Kidney (tissue), 13 donors: ENCODE measurements at regions not wholly inside any gene's neighbourhood (a gene's known extent, or its start where the extent isn't known, plus 50 kb on each side); places are given as distances from the start of the nearest gene placed in this dataset.

Experiments used
- DNase-seq, 5 donors: peaks; one replicate each; pipeline ENCODE4 v3.0.0-alpha.2; 2013 to 2020
- FAIRE-seq: peaks from 2 replicates; lab custom pipeline; 2012; peaks lifted over from hg19 to GRCh38; lab: Jason Lieb, UNC
- H3K27ac ChIP-seq, 2 donors: one replicate each; pipeline ENCODE4 v1.7.0; 2013; ENCODE audit warnings: low read depth in 2 of 2, low read length in 2 of 2, inconsistent platforms in 1 of 2
- H3K27me3 ChIP-seq: one replicate; pipeline ENCODE4 v1.7.1; 2013; ENCODE audit warnings: low read length, inconsistent platforms; ENCODE audit not compliant: control insufficient read depth, insufficient read depth
- H3K36me3 ChIP-seq, 3 donors: one replicate each; pipeline versions ENCODE4 v1.7.0 to v1.7.1; 2013; ENCODE audit warnings: low read length in 3 of 3, control low read depth in 1 of 3, inconsistent platforms in 1 of 3; ENCODE audit not compliant: insufficient read depth in 3 of 3, control insufficient read depth in 2 of 3
- H3K4me1 ChIP-seq, 3 donors: one replicate each; pipeline versions ENCODE4 v1.7.0 to v1.7.1; 2013; ENCODE audit warnings: low read length in 3 of 3, inconsistent platforms in 1 of 3, low read depth in 1 of 3; ENCODE audit not compliant: control insufficient read depth in 2 of 3, insufficient read depth in 2 of 3
- H3K4me3 ChIP-seq, 3 donors: one replicate each; pipeline versions ENCODE4 v1.7.0 to v1.8.1; 2013; ENCODE audit warnings: low read length in 3 of 3, control low read depth in 1 of 3, inconsistent platforms in 1 of 3
- H3K9ac ChIP-seq, 3 donors: one replicate each; pipeline versions ENCODE4 v1.7.0 to v1.7.1; 2013; ENCODE audit warnings: low read length in 3 of 3, control low read depth in 1 of 3, inconsistent platforms in 1 of 3
- H3K9me3 ChIP-seq, 3 donors: one replicate each; pipeline versions ENCODE4 v1.7.0 to v1.7.1; 2013; ENCODE audit warnings: low read length in 3 of 3, control low read depth in 1 of 3, inconsistent platforms in 1 of 3; ENCODE audit not compliant: control insufficient read depth in 2 of 3, insufficient read depth in 1 of 3
- intact Hi-C: fragments of 100-400 bp; cut with DNase I; formaldehyde crosslinking; loops from one replicate; pipeline ENCODE4 v1.11.1; 2022
- TF ChIP-seq, protein P1 (sequence below): IDR thresholded peaks from 3 replicates; pipeline ENCODE4 v1.5.1; 2012; ENCODE audit warnings: mild to moderate bottlenecking, moderate library complexity, borderline replicate concordance; ENCODE audit not compliant: insufficient read depth; ENCODE audit errors: extremely low read depth
- donor health status: control.
- donor health status: control.
- donor health status: control.
- donor health status: control.
- donor health status: control.
- donor health status: DM: yes; HTN: yes; CAD: no.
- donor health status: Normal renal cell carcinoma (clear cell type).

DNA sequence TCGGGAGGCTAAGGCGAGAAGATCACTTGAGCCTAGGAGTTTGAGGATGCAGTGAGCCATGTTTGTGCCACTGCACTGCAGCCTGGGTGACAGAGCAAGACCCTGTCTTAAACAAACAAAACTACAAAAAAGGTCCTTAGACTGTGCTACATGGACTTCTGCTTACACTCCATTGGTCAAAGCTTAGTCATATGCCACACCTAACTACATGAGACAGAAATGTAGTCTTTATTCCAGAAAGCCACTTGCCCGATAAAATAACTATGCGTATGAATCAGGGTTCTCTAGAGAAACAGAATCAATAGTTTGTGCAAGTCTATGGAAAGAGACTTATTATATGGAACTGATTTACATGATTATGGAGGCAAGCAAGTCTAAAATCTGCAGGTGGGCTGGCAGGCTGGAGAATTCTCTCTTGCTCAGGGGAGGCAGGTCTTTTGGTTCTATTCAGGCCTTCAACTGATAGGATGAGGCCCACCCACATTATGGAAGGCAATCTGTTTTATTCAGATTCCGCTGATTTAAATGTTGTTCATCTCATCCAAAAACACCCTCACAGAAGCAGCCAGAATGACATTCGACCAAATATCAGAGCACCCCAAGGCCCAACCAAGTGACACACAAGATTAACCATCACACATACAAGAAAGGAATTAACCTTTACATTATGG is 114.4 kb upstream of the SIX2 start:
- H3K36me3 ChIP-seq = no peaks in the 10 kb centered on the region
- H3K9ac ChIP-seq = no peak overlapping the region
- TF ChIP-seq, protein P1, sequence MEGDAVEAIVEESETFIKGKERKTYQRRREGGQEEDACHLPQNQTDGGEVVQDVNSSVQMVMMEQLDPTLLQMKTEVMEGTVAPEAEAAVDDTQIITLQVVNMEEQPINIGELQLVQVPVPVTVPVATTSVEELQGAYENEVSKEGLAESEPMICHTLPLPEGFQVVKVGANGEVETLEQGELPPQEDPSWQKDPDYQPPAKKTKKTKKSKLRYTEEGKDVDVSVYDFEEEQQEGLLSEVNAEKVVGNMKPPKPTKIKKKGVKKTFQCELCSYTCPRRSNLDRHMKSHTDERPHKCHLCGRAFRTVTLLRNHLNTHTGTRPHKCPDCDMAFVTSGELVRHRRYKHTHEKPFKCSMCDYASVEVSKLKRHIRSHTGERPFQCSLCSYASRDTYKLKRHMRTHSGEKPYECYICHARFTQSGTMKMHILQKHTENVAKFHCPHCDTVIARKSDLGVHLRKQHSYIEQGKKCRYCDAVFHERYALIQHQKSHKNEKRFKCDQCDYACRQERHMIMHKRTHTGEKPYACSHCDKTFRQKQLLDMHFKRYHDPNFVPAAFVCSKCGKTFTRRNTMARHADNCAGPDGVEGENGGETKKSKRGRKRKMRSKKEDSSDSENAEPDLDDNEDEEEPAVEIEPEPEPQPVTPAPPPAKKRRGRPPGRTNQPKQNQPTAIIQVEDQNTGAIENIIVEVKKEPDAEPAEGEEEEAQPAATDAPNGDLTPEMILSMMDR = no peak
- H3K4me1 ChIP-seq = no peaks in the 10 kb centered on the region
- no peak overlapping the region for H3K4me3 ChIP-seq
- no peaks in the 10 kb centered on the region for H3K27me3 ChIP-seq
- intact Hi-C loops = no loop called here
- H3K27ac ChIP-seq = no peak overlapping the region
- H3K9me3 ChIP-seq = no peaks in the 10 kb centered on the region
- no peak for FAIRE-seq
- no peak for DNase-seq

GRCh38 chr2:45123065-45123464 is 113.8 kb upstream of the SIX2 start:
- intact Hi-C loops = no loop called here
- TF ChIP-seq, protein P1 = no peak
- no peak for FAIRE-seq

GRCh38 chr2:45121236-45121927 is 112.1 kb upstream of the SIX2 start:
- intact Hi-C loops = no loop called here
- no peak for FAIRE-seq
- H3K36me3 ChIP-seq = no peaks in the 10 kb centered on the region
- no peaks in the 10 kb centered on the region for H3K9me3 ChIP-seq
- no peaks in the 10 kb centered on the region for H3K27me3 ChIP-seq
- DNase-seq = no peak
- H3K4me1 ChIP-seq = no peaks in the 10 kb centered on the region
- H3K9ac ChIP-seq = no peak overlapping the region
- TF ChIP-seq, protein P1 = no peak
- no peak overlapping the region for H3K4me3 ChIP-seq
- H3K27ac ChIP-seq = no peak overlapping the region

More at GRCh38 chr2:45123065-45123464, 113.8 kb upstream of the SIX2 start:
- H3K9me3 ChIP-seq = no peaks in the 10 kb centered on the region
- H3K27ac ChIP-seq = no peak overlapping the region
- DNase-seq = no peak
- H3K27me3 ChIP-seq = no peaks in the 10 kb centered on the region
- H3K4me3 ChIP-seq = no peak overlapping the region
- H3K9ac ChIP-seq = no peak overlapping the region
- no peaks in the 10 kb centered on the region for H3K36me3 ChIP-seq
- H3K4me1 ChIP-seq = no peaks in the 10 kb centered on the region
